ENCODE measurements at regions not wholly inside any gene's neighbourhood (a gene's known extent, or its start where the extent isn't known, plus 50 kb on each side); places are given as distances from the start of the nearest gene placed in this dataset.

DNA sequence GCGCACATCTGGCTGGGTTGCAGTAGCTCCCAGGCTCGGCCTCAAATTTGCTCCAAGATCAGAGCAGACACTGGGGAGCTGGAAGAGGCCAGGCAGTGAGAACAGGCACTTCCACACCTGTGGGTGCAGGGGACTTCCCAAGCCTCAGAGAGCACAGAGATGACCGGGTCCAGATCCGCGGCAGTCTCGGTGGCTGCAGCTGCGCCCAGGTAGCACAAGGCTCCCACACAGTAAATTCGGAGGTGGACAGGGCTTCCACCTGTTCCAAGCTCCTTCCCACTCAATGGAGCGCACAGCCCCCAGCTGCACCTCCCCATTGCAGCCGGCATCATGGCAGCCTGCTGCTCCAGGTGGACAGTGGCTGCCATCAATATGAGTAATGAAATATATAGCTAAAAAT is 1417.4 kb upstream of the SLC10A2 start:
- H4K8ac ChIP-seq (ENCODE audit: extremely low read depth, insufficient read depth, low read length), result peak overlapping the region; percentile 80; the same call in 1 of the 2 replicates
- H3K56ac ChIP-seq (replicated peaks; ENCODE audit: insufficient read length, low read depth, low read length), result no peak overlapping the region
- H2BK12ac ChIP-seq (ENCODE audit: low read depth, low read length), result no peak overlapping the region
- no peaks in the 10 kb centered on the region for H3K36me3 ChIP-seq (ENCODE audit: control insufficient read depth in 2 of 4, insufficient read depth in 4 of 4, low read length in 3 of 4)
- H3K27ac ChIP-seq (ENCODE audit: low read depth, low read length), result no peak overlapping the region
- no peaks in the 10 kb centered on the region for H3K79me2 ChIP-seq (ENCODE audit: control insufficient read depth in 1 of 2, insufficient read depth in 2 of 2, low read length in 2 of 2)
- no peaks in the 10 kb centered on the region for H4K20me1 ChIP-seq (replicated peaks in 1 of 2; ENCODE audit: control insufficient read depth in 1 of 2, insufficient read depth in 2 of 2, low read length in 2 of 2)
- no peak overlapping the region for H2BK20ac ChIP-seq (ENCODE audit: low read length)
- H3K23ac ChIP-seq (ENCODE audit: insufficient read length), result no peak overlapping the region
- H2AFZ ChIP-seq (ENCODE audit: low read length), result peak overlapping the region; percentile 53; the same call in 1 of the 2 replicates
- H3K9me3 ChIP-seq (ENCODE audit: insufficient read depth in 2 of 2, low read depth in 1 of 2, low read length in 1 of 2), result no peaks in the 10 kb centered on the region
- H3K27me3 ChIP-seq (replicated peaks in 1 of 4; ENCODE audit: control insufficient read depth in 3 of 4, extremely low read depth in 1 of 4, insufficient read depth in 3 of 4, low read length in 3 of 4), result no peaks in the 10 kb centered on the region
- H3K9ac ChIP-seq (replicated peaks in 1 of 4; ENCODE audit: extremely low read depth in 1 of 4, low read depth in 3 of 4, low read length in 3 of 4), result no peak overlapping the region
- no peak overlapping the region for H2BK120ac ChIP-seq (replicated peaks; ENCODE audit: low read depth, low read length)
- H4K91ac ChIP-seq (replicated peaks; ENCODE audit: insufficient read length, low read length), result no peak overlapping the region
- no peak overlapping the region for H4K5ac ChIP-seq (ENCODE audit: insufficient read length, low read depth, low read length)
- no peak overlapping the region for H2AK5ac ChIP-seq (ENCODE audit: low read depth, low read length)
- H3K4me1 ChIP-seq (replicated peaks in 1 of 4; ENCODE audit: control insufficient read depth in 3 of 4, insufficient read depth in 4 of 4, low read length in 3 of 4), result no peaks in the 10 kb centered on the region
- H2BK5ac ChIP-seq (ENCODE audit: low read depth, low read length), result no peak overlapping the region
- H3K14ac ChIP-seq (ENCODE audit: insufficient read length), result no peak overlapping the region
- no peak overlapping the region for H3K4me3 ChIP-seq (ENCODE audit: extremely low read depth in 1 of 4, insufficient read depth in 2 of 4, low read depth in 3 of 4, low read length in 4 of 4)
- no peaks in the 10 kb centered on the region for H3K23me2 ChIP-seq (ENCODE audit: low read depth, low read length)
- ChIA-PET CTCF (ENCODE audit: partially characterized antibody) (no interaction called here), POLR2A (ENCODE audit: partially characterized antibody) (no interaction called here)
- no peaks in the 10 kb centered on the region for H3K79me1 ChIP-seq (ENCODE audit: low read depth, low read length)
- H2BK15ac ChIP-seq (ENCODE audit: low read length), result no peak overlapping the region
- H3K18ac ChIP-seq (ENCODE audit: extremely low read depth, low read length), result no peak overlapping the region
- no peak overlapping the region for H3K4ac ChIP-seq (replicated peaks; ENCODE audit: insufficient read length, low read depth, low read length)
- H3K4me2 ChIP-seq (ENCODE audit: insufficient read depth in 1 of 2, low read depth in 2 of 2, low read length in 2 of 2), result no peak overlapping the region
- WGBS, 2 experiments (ENCODE audit: extremely low coverage in 1 of 2, insufficient coverage in 1 of 2, insufficient read length in 1 of 2, insufficient replicate concordance in 2 of 2, low coverage in 1 of 2, low lambda C conversion rate in 2 of 2, missing lambda C conversion rate in 1 of 2), result 98% methylated on average over 10 of the region's 10 CpGs; no CpG with 5 or more reads in 1 of the 2 experiments
- DNase-seq (ENCODE audit: low read depth in 1 of 2, low spot score in 2 of 2) (no peak), FAIRE-seq (no peak)
- TF ChIP-seq TBP (IDR thresholded peaks at IDR 0.05; ENCODE audit: low read depth, low read length) (no peak), KDM5A (IDR thresholded peaks at IDR 0.05; ENCODE audit: low read length) (no peak), CHD2 (IDR thresholded peaks at IDR 0.05; ENCODE audit: low read length) (no peak), GABPA (IDR thresholded peaks at IDR 0.05; ENCODE audit: borderline replicate concordance, insufficient read depth, low read length) (no peak), SP2 (IDR thresholded peaks at IDR 0.05; ENCODE audit: low read length) (no peak)
